Mammary epithelial cell (primary cell): ENCODE measurements at regions not wholly inside any gene's neighbourhood (a gene's known extent, or its start where the extent isn't known, plus 50 kb on each side); places are given as distances from the start of the nearest gene placed in this dataset.

Source experiments
- EZH2 ChIP-seq: IDR thresholded peaks from 2 replicates; pipeline ENCODE4 v1.6.1; 2012; ENCODE audit warnings: low read length, inconsistent platforms, borderline replicate concordance
- TF ChIP-seq, protein P1 (sequence below), 2 donors: IDR thresholded peaks in 1 of 2; conservative IDR thresholded peaks in 1 of 2; 2 replicates each; pipeline ENCODE4 v1.5.1; 2011 to 2012; ENCODE audit warnings: inconsistent platforms in 2 of 2, low read length in 2 of 2, mild to moderate bottlenecking in 2 of 2, control low read depth in 1 of 2, low read depth in 1 of 2; ENCODE audit not compliant: insufficient read depth in 1 of 2; ENCODE audit errors: extremely low read depth in 1 of 2

DNA sequence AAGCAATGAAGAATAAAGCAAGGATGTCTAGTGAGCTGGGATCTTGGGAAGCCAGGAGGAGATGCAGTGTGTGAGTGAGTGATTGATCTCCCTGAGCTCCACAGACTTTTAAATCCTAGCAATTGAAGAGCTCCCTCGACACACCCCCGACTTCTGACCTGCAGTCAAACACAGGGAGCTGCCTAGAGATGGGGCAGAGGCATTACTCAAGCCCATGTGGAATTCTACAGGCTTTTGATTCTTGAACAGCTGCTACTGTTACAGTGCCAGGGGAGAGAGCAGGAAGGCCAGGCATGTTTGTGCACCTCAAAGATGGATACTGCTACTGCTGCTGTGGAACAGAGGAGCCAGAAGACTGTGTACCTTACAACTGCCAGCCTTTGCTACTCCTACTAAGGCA lies 1403.1 kb upstream of the ALCAM start:
- TF ChIP-seq, protein P1, sequence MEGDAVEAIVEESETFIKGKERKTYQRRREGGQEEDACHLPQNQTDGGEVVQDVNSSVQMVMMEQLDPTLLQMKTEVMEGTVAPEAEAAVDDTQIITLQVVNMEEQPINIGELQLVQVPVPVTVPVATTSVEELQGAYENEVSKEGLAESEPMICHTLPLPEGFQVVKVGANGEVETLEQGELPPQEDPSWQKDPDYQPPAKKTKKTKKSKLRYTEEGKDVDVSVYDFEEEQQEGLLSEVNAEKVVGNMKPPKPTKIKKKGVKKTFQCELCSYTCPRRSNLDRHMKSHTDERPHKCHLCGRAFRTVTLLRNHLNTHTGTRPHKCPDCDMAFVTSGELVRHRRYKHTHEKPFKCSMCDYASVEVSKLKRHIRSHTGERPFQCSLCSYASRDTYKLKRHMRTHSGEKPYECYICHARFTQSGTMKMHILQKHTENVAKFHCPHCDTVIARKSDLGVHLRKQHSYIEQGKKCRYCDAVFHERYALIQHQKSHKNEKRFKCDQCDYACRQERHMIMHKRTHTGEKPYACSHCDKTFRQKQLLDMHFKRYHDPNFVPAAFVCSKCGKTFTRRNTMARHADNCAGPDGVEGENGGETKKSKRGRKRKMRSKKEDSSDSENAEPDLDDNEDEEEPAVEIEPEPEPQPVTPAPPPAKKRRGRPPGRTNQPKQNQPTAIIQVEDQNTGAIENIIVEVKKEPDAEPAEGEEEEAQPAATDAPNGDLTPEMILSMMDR (conservative IDR thresholded peaks at IDR 0.05 in 1 of 2, IDR thresholded peaks at IDR 0.05 in 1 of 2; ENCODE audit: extremely low read depth in 1 of 2, insufficient read depth in 1 of 2, low read depth in 1 of 2, low read length in 2 of 2), result no peak
- no peak for TF ChIP-seq EZH2
